B cell (primary cell): ENCODE measurements at regions not wholly inside any gene's neighbourhood (a gene's known extent, or its start where the extent isn't known, plus 50 kb on each side); places are given as distances from the start of the nearest gene placed in this dataset.

ENCODE experiments used
- ATAC-seq: fragments of 200-7000 bp; cut with Tn5 transposase; one replicate; pipeline ENCODE4 v1.10.0; 2021; ENCODE audit warnings: low read depth, mild to moderate bottlenecking, moderate number of reproducible peaks, moderate library complexity
- CTCF ChIA-PET: fragments of 350-600 bp; sonication (Branson Sonifier 250); formaldehyde crosslinking; loops from one replicate; lab custom pipeline; 2021; ENCODE audit warnings: antibody characterized with exemption, inconsistent platforms; lab: Charles Lee
- POLR2A ChIA-PET: fragments of 350-600 bp; sonication (Branson Sonifier 250); formaldehyde crosslinking; loops from one replicate; lab custom pipeline; 2021; ENCODE audit warnings: antibody characterized with exemption; lab: Charles Lee
- DNase-seq: peaks from one replicate; pipeline ENCODE4 v3.0.0; 2013
- H2AFZ ChIP-seq: 2 replicates; pipeline ENCODE4 v1.6.1; 2012; ENCODE audit warnings: mild to moderate bottlenecking, low read depth, low read length; ENCODE audit not compliant: insufficient read depth, poor library complexity, severe bottlenecking
- H3K27ac ChIP-seq, 2 donors: 1 replicate in 1 of 2; 2 replicates in 1 of 2; pipeline ENCODE4 v1.5.1; 2012 to 2013; ENCODE audit warnings: low read length in 2 of 2, mild to moderate bottlenecking in 2 of 2, moderate library complexity in 1 of 2
- H3K27me3 ChIP-seq, 4 experiments: fragments of 200-600 bp in 1 of 4; sonication (generic) in 1 of 4; replicated peaks in 1 of 4; 1 replicate in 2 of 4; 2 replicates in 2 of 4; pipeline versions ENCODE4 v1.6.1 to v1.7.0; 2013 to 2016; ENCODE audit warnings: low read length in 3 of 4, mild to moderate bottlenecking in 2 of 4, mixed read lengths in 1 of 4, moderate library complexity in 1 of 4; ENCODE audit not compliant: insufficient read depth in 4 of 4, control insufficient read depth in 3 of 4; ENCODE audit errors: control extremely low read depth in 1 of 4
- H3K36me3 ChIP-seq, 2 experiments: replicated peaks in 1 of 2; 1 replicate in 1 of 2; 2 replicates in 1 of 2; pipeline versions ENCODE4 v1.6.1 to v1.7.1; 2013; ENCODE audit warnings: low read length in 1 of 2; ENCODE audit not compliant: insufficient read depth in 2 of 2, control insufficient read depth in 1 of 2; ENCODE audit errors: control extremely low read depth in 1 of 2, extremely low read depth in 1 of 2
- H3K4me1 ChIP-seq, 2 donors: fragments of 200-600 bp in 1 of 2; sonication (generic) in 1 of 2; 1 replicate in 1 of 2; 2 replicates in 1 of 2; pipeline versions ENCODE4 v1.5.1 to v1.6.1; 2013 to 2017; ENCODE audit warnings: low read length in 2 of 2; ENCODE audit not compliant: control insufficient read depth in 2 of 2, insufficient read depth in 2 of 2
- H3K4me2 ChIP-seq: replicated peaks from 2 replicates; pipeline ENCODE3; 2012; ENCODE audit warnings: mild to moderate bottlenecking, low read depth, low read length; ENCODE audit not compliant: poor library complexity, severe bottlenecking
- H3K4me3 ChIP-seq, 5 experiments: fragments of 200-600 bp in 1 of 5; sonication (generic) in 1 of 5; 1 replicate in 3 of 5; 2 replicates in 2 of 5; pipeline versions ENCODE4 v1.5.1 to v1.7.0; 2011 to 2016; ENCODE audit warnings: low read length in 4 of 5, mild to moderate bottlenecking in 4 of 5, low read depth in 2 of 5, control low read depth in 1 of 5, moderate library complexity in 1 of 5; ENCODE audit not compliant: insufficient read depth in 1 of 5; ENCODE audit errors: control extremely low read depth in 1 of 5, extremely low read depth in 1 of 5
- H3K79me2 ChIP-seq: fragments of 200-600 bp; sonication (generic); one replicate; pipeline ENCODE4 v1.6.0; 2016; ENCODE audit warnings: low read length; ENCODE audit not compliant: control insufficient read depth, insufficient read depth
- H3K9ac ChIP-seq: fragments of 200-600 bp; sonication (generic); 2 replicates; pipeline ENCODE4 v1.6.1; 2017; ENCODE audit warnings: mild to moderate bottlenecking, low read length, moderate library complexity
- H3K9me3 ChIP-seq, 3 donors: one replicate each; pipeline versions ENCODE4 v1.6.1 to v1.7.1; 2013; ENCODE audit warnings: low read length in 2 of 3; ENCODE audit not compliant: control insufficient read depth in 2 of 3, insufficient read depth in 1 of 3; ENCODE audit errors: control extremely low read depth in 1 of 3
- H4K20me1 ChIP-seq: 2 replicates; pipeline ENCODE4 v1.6.0; 2012; ENCODE audit warnings: mild to moderate bottlenecking, low read length; ENCODE audit not compliant: insufficient read depth, control insufficient read depth, poor library complexity, severe bottlenecking
- H3K27ac Mint-ChIP-seq: one replicate; pipeline ENCODE4 v1.8.0; 2021; ENCODE audit warnings: mixed read lengths
- H3K27me3 Mint-ChIP-seq: one replicate; pipeline ENCODE4 v1.8.0; 2021; ENCODE audit warnings: mixed read lengths
- H3K4me1 Mint-ChIP-seq: one replicate; pipeline ENCODE4 v1.8.0; 2021; ENCODE audit warnings: mixed read lengths
- H3K4me3 Mint-ChIP-seq: one replicate; pipeline ENCODE4 v1.8.0; 2021; ENCODE audit warnings: mixed read lengths
- H3K9me3 Mint-ChIP-seq: one replicate; pipeline ENCODE4 v1.8.0; 2022; ENCODE audit warnings: mixed read lengths; ENCODE audit not compliant: insufficient read depth
- EZH2 ChIP-seq: IDR thresholded peaks from 2 replicates; pipeline ENCODE4 v1.6.1; 2012; ENCODE audit warnings: borderline replicate concordance, low read depth, mild to moderate bottlenecking, moderate library complexity, low read length; ENCODE audit not compliant: insufficient read depth, poor library complexity, severe bottlenecking
- WGBS: methylation state at CpG from one replicate; pipeline ENCODE4 v1.1.5; 2013; ENCODE audit warnings: missing lambda C conversion rate; ENCODE audit not compliant: insufficient coverage; 5-methylcytosine and 5-hydroxymethylcytosine counted together
- intact Hi-C: fragments of 100-400 bp; cut with micrococcal nuclease; formaldehyde crosslinking; loops from one replicate; pipeline ENCODE4 v1.10.0; 2022
- TF ChIP-seq, protein P1 (sequence below): fragments of 200-600 bp; IDR thresholded peaks from one replicate; pipeline ENCODE4 v1.8.0; 2022; ENCODE audit warnings: antibody characterized with exemption, mild to moderate bottlenecking

DNA sequence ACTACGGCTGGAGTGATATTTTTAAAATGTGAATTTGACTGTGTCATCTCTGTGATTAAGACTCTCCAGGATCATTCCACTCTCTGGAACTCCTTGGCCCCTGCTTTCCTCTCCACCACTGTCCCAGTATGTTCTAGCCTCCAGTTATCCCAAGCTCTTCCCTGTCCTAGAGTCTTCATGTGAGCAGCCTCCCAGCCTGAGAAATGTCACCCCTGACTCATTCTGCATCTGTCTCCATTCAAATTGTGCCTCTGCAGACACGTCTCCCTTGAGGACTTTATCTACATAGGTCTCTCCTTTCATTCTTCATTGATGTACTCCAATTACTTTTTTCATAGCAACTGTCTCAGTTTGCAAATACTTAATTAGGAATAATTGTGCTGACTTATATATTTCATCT is 317.7 kb upstream of the ADAMTS9 start:
- no peaks in the 10 kb centered on the region for H3K4me1 Mint-ChIP-seq
- H3K4me3 ChIP-seq, result no peak overlapping the region
- ATAC-seq (no peak), DNase-seq (no peak)
- H2AFZ ChIP-seq, result no peak overlapping the region
- peaks cover 4% of the 10 kb centered on the region for H3K9me3 Mint-ChIP-seq
- POLR2A ChIA-PET, result no interaction called here
- intact Hi-C loops, result no loop called here
- no peaks in the 10 kb centered on the region for H3K79me2 ChIP-seq
- no peak overlapping the region for H3K27ac ChIP-seq
- H4K20me1 ChIP-seq, result no peaks in the 10 kb centered on the region
- no peak overlapping the region for H3K9ac ChIP-seq
- no peak overlapping the region for H3K27ac Mint-ChIP-seq
- H3K36me3 ChIP-seq, result no peaks in the 10 kb centered on the region
- CTCF ChIA-PET, result no interaction called here
- H3K4me3 Mint-ChIP-seq, result no peak overlapping the region
- TF ChIP-seq EZH2, result no peak
- TF ChIP-seq, protein P1, sequence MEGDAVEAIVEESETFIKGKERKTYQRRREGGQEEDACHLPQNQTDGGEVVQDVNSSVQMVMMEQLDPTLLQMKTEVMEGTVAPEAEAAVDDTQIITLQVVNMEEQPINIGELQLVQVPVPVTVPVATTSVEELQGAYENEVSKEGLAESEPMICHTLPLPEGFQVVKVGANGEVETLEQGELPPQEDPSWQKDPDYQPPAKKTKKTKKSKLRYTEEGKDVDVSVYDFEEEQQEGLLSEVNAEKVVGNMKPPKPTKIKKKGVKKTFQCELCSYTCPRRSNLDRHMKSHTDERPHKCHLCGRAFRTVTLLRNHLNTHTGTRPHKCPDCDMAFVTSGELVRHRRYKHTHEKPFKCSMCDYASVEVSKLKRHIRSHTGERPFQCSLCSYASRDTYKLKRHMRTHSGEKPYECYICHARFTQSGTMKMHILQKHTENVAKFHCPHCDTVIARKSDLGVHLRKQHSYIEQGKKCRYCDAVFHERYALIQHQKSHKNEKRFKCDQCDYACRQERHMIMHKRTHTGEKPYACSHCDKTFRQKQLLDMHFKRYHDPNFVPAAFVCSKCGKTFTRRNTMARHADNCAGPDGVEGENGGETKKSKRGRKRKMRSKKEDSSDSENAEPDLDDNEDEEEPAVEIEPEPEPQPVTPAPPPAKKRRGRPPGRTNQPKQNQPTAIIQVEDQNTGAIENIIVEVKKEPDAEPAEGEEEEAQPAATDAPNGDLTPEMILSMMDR, result no peak
- WGBS, result no CpG with 5 or more reads among the region's 2 CpGs
- no peaks in the 10 kb centered on the region for H3K27me3 Mint-ChIP-seq
- H3K27me3 ChIP-seq, result no peaks in the 10 kb centered on the region
- H3K9me3 ChIP-seq, result peaks cover 0 to 2% (median 0%) of the 10 kb centered on the region in 3 donors
- H3K4me2 ChIP-seq, result no peak overlapping the region
- H3K4me1 ChIP-seq, result no peaks in the 10 kb centered on the region

DNA sequence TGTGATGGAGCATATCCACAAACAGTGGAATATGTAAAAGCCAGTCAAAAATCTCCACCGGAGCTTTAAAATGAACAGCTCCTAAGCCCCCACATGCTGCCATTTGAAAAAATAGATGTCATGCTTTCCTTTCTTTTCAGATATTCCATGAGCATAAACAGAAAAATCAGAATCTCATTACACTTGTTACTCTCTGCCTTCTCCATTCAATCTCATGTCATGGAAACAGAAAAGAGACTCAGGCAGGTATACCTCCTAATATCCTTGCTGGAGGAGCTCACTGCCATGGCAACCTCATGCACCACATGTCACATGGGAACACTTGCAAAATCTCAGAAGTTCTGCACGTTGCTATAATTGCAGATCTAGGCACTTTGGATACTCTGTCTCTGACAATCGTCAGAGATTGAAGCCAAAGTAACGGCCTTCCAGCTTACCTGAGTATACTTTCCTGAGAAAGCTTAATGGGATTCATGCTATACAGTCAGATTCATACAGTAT is 317.0 kb upstream of the ADAMTS9 start:
- H3K9me3 ChIP-seq, result peaks cover 0 to 2% (median 0%) of the 10 kb centered on the region in 3 donors
- no peak overlapping the region for H2AFZ ChIP-seq

More for the DNA sequence above, 317.0 kb upstream of the ADAMTS9 start:
- Histone ChIP-seq H4K20me1 (no peaks in the 10 kb centered on the region), H3K27me3 (no peaks in the 10 kb centered on the region), H3K4me2 (no peak overlapping the region), H3K4me3 (no peak overlapping the region), H3K79me2 (no peaks in the 10 kb centered on the region), H3K9ac (no peak overlapping the region), H3K36me3 (no peaks in the 10 kb centered on the region), H3K27ac (no peak overlapping the region), H3K4me1 (no peaks in the 10 kb centered on the region)
- 77% methylated on average over 4 of the region's 4 CpGs for WGBS
- no peak overlapping the region for H3K27ac Mint-ChIP-seq
- peaks cover 4% of the 10 kb centered on the region for H3K9me3 Mint-ChIP-seq
- ATAC-seq, result no peak
- DNase-seq, result no peak
- TF ChIP-seq, protein P1, result no peak
- TF ChIP-seq EZH2, result no peak
- intact Hi-C loops, result no loop called here
- H3K27me3 Mint-ChIP-seq, result no peaks in the 10 kb centered on the region
- no peak overlapping the region for H3K4me3 Mint-ChIP-seq
- H3K4me1 Mint-ChIP-seq, result no peaks in the 10 kb centered on the region
- POLR2A ChIA-PET, result no interaction called here
- CTCF ChIA-PET, result no interaction called here
